NCI-H2081 (cell line): ENCODE measurements at regions not wholly inside any gene's neighbourhood (a gene's known extent, or its start where the extent isn't known, plus 50 kb on each side); places are given as distances from the start of the nearest gene placed in this dataset.

Source experiments
- DNase-seq, 2 experiments: peaks; one replicate each; lab custom pipeline; 2025; lab: John Stamatoyannopoulos, UW

DNA sequence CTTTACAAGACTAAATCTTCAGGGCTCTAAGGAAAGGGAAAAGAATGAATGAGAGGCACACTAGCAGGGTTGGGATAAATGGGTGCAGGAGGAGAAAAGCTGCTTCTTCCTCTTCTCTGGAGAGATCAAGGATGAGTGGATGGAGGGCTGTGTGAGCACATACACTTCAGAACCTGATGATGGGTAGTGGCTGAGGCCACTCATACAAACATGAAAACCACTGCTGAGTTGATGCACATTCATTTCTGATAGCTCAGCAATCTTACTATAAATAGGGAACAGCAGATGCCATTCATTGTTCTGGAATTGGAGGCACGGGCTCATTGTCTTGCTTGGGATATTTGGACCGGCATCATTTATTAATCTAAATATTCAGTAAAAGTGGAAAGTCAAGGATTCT lies 152.4 kb upstream of the KCTD1 start:
- no peak for DNase-seq

DNA sequence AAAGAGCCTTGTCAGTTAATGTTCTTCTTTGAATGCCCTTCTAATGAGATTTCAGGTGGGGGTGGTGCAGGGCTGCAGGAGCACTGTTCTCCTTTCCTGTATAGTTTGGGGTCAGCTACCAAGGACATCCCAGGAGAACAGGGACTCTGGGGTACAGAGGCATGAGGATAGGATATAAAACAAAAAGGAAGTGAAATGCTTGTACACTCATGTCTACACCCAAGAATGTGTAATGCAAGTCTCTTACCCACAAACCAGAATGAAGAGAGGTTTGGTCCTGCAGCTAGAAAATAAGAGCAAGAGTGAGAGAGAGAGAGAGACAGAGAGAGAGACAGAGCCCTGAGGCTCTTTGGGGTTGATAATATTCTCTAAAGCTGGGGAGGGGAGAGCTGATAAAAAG lies 151.8 kb upstream of the KCTD1 start:
- DNase-seq = no peak

DNA sequence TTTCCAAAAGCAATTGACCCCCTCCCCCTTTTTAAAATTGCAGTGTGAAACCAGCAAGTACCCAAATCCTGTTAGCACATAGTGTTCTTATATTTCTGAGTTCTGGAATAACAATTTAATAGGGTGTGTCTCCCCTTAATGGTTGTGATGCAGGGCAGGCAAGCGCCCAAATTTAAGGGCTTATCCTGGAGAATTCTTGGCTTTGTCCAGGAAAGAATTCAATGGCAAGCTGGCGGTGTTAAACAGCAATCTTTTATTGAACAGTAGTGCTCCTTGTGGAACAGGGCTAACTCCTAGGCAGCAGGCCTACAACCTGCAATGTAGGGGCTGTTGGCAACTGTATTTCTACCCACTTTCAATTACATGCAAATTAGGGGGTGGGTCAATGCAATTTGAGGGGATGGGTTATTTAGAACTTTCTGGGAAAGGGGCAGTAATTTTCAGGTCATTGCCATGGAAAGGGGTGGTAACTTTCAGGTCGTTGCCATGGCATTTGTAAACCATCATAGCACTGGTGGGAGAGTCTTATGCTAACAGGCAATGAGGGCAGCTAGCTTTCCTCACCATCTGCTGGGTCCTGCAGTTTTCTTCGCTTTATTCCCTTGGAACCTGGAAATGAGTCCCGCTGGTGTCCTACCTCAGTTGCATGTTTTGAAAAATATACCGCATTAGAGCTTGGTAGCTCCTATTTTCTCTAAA lies 149.0 kb upstream of the KCTD1 start:
- no peak for DNase-seq

DNA sequence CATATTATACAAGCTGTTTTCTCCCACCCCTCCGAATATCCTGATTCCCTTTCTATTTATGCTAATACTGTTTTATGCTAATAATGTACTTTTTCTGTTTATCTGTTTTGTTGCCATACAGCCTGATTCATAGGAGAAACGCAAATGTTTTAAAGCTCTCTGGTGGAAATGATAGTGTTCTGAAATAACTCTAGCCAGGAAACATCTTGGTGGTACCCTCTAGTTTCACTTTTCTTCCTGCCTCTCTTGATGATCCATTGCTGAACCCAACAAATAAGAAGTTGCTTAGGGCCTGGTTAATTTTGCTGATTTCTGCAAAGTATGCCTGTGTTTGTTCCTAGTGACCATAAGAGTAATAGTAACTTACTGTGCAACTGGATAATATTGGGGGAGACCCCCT lies 148.4 kb upstream of the KCTD1 start:
- DNase-seq = no peak

- DNase-seq = no peak
Observed at GRCh38 chr18:26696308-26696707, 148.0 kb upstream of the KCTD1 start.

DNA sequence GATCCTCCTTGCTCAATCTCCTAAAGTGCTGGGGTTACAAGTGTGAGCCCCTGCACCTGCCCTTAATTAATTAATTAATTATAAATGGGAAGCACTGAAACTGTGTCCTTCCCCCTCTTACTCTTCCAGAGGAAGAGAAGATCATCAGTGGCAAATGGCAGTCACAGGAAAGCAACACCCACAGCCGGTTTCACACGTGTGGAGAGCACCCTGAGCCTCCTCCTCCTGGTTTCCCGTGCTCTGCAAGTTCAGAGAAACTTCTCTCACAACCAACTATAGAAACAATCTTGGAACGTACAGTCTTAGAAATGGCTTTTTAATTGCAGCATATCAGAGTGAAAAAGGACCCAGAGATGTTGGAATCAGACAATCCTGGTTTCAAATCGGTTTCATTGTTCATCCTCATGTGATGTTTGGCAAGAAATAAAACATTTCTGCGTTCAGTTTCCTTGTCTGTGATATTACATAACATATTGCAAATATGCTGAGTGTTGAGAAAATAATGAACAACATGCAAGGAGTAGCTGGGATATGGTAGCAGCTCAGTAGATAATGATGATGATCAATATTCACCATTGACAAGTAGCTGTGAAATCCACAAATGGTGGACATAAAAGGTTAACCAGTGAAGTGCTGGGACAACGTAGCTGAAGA lies 141.0 kb upstream of the KCTD1 start:
- no peak for DNase-seq

DNA sequence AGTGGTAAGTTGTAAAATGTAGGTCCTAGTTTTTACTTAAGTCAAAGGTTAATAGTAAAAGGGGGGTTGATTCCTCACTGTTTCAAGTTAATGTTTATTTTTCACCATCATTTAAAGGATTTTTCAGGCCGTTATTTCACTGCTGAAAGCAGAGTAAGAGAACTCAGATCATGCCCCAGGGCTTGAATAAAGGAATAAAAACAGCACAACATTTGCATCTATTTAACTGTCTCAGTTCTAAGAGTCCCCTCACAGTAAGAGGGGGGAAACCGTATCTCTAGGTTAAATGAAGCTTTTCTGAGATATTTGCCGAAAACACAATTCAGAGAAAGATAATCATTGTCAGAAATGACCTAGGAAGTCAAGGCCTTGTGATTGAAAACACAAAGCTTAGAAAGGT lies 138.2 kb upstream of the KCTD1 start:
- no peak for DNase-seq

- peak; percentile 46 to 65 for DNase-seq
Observed at GRCh38 chr18:26685438-26686157, 137.2 kb upstream of the KCTD1 start.

- DNase-seq = no peak
Observed at GRCh38 chr18:26677957-26678356, 129.6 kb upstream of the KCTD1 start.

DNA sequence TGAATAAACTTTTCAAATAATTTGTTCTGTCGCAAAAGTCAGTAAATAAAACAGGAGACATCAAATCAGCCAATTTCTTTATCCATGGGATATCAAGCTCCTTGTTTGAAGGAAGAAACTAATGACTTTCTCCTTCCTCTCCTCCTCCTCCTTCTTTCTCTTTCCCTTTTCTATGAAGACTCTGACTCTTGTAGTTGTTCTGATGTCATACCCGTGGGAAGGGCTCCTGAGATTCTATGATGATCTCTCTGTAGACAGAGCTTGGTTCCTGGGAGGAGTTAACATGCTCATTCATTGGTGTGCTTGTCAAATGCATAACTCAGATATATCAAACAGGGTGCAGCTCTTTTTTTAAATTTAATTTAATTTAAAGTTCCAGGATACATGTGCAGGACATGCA lies 118.7 kb upstream of the KCTD1 start:
- DNase-seq = no peak

DNA sequence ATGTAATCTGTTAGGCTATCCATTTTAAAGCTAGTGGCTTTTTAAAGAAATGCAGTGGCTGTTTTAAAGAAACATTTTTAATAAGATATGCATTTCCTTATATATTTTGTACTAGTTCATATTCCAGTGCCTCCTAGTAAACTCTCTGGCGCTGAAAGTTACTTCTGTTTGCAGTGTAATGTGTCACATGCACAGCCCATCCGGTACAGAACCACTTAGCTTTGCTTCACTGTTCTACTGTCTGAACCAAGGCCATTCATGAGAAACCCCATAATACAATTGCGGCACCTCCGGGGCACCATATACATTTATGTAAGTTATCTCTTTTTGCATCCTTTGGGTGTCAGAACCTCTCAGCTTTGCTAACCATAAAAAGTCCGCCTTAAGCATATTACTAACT lies 114.6 kb upstream of the KCTD1 start:
- no peak for DNase-seq

- DNase-seq = peak; percentile 19 to 61
Observed at GRCh38 chr18:26657631-26658581, 109.6 kb upstream of the KCTD1 start.

DNA sequence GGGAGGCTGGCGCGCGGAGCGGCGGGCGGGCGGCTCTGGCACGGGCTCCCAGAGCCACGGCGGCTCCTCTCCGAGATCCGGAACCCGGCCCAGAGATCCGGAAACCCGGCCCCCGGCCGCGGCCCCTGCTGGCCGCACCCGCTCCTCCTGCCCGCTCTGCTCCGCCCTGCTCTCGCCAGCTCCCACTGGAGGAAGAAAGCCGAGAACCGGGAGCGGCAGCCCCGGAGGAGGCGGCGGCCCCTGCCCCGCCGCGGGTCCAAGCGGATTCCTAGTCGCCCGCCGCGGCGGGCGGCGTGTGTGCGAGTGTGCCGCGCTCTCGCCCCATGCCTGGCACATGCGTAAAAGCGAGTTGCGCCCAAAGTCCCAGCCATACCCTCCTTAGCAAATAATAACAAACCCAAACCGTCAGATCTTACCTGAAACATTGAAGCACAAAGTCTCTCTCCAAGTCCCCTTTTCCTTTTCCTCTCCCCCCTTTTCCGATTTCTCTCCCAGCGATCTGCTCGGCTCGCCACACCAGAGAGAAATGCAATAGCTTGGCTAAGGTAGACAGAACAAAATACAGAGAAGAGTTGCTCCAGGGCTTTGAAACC lies 108.7 kb upstream of the KCTD1 start:
- peak; percentile 46 to 73 for DNase-seq

GRCh38 chr18:26656431-26656943 lies 108.1 kb upstream of the KCTD1 start:
- DNase-seq = no peak

DNA sequence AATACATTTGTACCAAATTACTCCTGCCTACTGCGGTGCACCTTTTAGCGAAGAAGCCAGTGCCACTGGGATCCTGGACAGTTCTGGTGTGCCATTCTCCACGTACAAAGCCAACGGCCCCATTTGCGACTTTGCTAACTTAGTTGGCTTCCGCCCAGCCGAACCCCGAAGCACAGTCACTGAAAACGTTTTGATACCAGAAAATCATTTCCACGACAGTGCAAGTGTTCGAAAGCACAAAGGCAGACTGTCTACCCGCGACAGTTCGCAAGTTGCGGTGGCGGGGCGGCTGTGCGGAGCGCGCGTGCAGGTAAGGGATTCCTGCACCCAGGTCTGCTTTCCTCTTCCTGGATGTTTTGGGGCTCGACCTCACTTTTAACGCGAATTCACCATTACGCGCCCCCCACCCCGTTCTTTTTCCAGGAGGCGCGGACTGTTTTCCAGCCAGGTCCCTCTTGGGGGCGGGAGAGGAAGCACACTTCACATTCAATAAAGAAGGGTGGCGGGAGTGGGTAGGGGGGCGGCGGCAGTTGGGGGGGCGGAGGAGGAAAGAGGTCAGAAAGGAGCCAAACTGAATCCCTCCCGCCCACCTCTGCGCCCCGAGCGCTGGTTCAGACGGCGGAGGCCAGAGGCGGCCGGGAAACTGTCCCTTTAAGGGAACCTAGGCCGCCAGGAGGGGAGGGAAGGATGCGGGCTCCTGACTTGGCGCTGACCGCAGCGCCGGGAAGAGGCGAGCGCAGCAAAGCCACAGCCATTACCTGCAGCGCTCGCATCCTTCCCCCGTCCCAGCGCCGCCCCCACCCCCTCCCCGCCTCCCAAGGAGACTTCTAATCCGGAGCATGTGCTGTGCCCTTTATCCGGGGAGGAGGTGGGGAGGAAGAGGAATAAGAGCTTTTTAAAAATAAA lies 107.4 kb upstream of the KCTD1 start:
- peak; percentile 23 to 69 for DNase-seq

- DNase-seq = no peak
Observed at GRCh38 chr18:26654616-26655524, 106.5 kb upstream of the KCTD1 start.

- DNase-seq = peak in 1 of 2 experiments; percentile 30
Observed at GRCh38 chr18:26653943-26654615, 105.7 kb upstream of the KCTD1 start.

GRCh38 chr18:26652501-26652900 lies 104.1 kb upstream of the KCTD1 start:
- no peak for DNase-seq
